Endothelial cell of umbilical vein (primary cell): ENCODE measurements at regions not wholly inside any gene's neighbourhood (a gene's known extent, or its start where the extent isn't known, plus 50 kb on each side); places are given as distances from the start of the nearest gene placed in this dataset.

Source experiments
- EZH2 ChIP-seq: IDR thresholded peaks from 2 replicates; pipeline ENCODE4 v1.6.1; 2012; ENCODE audit warnings: borderline replicate concordance, low read depth, mild to moderate bottlenecking, moderate library complexity, low read length, inconsistent platforms; ENCODE audit not compliant: severe bottlenecking
- POLR2A ChIP-seq: IDR thresholded peaks from 2 replicates; pipeline ENCODE4 v1.6.1; 2012; ENCODE audit warnings: low read depth, mild to moderate bottlenecking, control low read depth, low read length
- TF ChIP-seq, protein P1 (sequence below), 2 donors: IDR thresholded peaks; 1 replicate in 1 of 2; 2 replicates in 1 of 2; pipeline ENCODE4 v1.5.1; 2011; ENCODE audit warnings: low read length in 2 of 2, mild to moderate bottlenecking in 2 of 2, moderate library complexity in 2 of 2, control low read depth in 1 of 2, inconsistent platforms in 1 of 2, low read depth in 1 of 2; ENCODE audit not compliant: insufficient read depth in 1 of 2; ENCODE audit errors: extremely low read depth in 1 of 2

DNA sequence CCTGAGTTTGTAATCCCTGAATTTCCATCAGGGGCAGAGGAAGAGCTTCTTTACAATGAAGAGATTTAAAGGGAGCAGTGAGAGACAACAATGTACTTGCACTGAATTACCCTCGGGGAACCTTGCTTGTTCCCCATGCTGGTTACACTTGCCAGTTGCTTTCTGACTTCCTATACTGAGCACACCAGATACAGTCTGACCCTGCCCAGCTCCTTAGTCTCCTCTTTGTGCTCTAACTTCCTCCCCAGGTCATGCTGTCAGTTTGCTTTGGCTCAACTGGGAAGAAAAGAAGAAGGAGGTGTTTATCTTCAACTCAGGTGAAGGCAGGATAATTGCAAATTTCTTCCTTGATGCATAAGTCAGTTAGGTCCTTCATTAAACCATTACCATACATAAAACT, 658.4 kb downstream of the NYAP2 start:
- TF ChIP-seq, protein P1, sequence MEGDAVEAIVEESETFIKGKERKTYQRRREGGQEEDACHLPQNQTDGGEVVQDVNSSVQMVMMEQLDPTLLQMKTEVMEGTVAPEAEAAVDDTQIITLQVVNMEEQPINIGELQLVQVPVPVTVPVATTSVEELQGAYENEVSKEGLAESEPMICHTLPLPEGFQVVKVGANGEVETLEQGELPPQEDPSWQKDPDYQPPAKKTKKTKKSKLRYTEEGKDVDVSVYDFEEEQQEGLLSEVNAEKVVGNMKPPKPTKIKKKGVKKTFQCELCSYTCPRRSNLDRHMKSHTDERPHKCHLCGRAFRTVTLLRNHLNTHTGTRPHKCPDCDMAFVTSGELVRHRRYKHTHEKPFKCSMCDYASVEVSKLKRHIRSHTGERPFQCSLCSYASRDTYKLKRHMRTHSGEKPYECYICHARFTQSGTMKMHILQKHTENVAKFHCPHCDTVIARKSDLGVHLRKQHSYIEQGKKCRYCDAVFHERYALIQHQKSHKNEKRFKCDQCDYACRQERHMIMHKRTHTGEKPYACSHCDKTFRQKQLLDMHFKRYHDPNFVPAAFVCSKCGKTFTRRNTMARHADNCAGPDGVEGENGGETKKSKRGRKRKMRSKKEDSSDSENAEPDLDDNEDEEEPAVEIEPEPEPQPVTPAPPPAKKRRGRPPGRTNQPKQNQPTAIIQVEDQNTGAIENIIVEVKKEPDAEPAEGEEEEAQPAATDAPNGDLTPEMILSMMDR (IDR thresholded peaks at IDR 0.05; ENCODE audit: extremely low read depth in 1 of 2, insufficient read depth in 1 of 2, low read depth in 1 of 2, low read length in 2 of 2) = no peak
- TF ChIP-seq EZH2 (no peak), POLR2A (no peak)
